ENCODE measurements at regions not wholly inside any gene's neighbourhood (a gene's known extent, or its start where the extent isn't known, plus 50 kb on each side); places are given as distances from the start of the nearest gene placed in this dataset.

DNA sequence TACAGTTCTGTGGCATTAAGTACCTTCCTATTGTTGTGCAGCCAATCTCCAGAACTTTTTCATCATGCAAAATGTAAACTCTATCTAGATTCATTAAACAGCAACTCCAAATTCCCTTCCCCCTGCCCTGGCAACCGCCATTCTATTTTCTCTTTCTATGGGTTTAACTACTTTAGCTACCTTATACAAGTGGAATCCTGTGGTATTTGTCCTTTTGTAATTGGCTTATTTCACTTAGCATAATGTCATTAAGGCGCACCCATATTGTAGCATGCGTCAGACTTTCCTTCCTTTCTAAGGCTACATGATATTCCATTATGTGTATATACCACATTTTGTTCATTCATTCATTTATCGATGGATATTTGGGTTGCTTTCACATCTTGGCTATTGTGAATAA lies 142.4 kb downstream of the CAAP1 start:
- H3K27ac ChIP-seq: no peak overlapping the region
- no peak overlapping the region for H3K4me3 ChIP-seq
- intact Hi-C loops (cut with DNase I): no loop called here
- no peaks in the 10 kb centered on the region for H3K36me3 ChIP-seq
- WGBS, 2 donors: 86 to 87% methylated on average over 4 of the region's 4 CpGs
- H3K4me1 ChIP-seq: no peaks in the 10 kb centered on the region
- H3K9me3 ChIP-seq: no peaks in the 10 kb centered on the region
- no peaks in the 10 kb centered on the region for H3K27me3 ChIP-seq
- no peak for DNase-seq
- TF ChIP-seq POLR2A (IDR thresholded peaks at IDR 0.05): no peak
- TF ChIP-seq, protein P1, sequence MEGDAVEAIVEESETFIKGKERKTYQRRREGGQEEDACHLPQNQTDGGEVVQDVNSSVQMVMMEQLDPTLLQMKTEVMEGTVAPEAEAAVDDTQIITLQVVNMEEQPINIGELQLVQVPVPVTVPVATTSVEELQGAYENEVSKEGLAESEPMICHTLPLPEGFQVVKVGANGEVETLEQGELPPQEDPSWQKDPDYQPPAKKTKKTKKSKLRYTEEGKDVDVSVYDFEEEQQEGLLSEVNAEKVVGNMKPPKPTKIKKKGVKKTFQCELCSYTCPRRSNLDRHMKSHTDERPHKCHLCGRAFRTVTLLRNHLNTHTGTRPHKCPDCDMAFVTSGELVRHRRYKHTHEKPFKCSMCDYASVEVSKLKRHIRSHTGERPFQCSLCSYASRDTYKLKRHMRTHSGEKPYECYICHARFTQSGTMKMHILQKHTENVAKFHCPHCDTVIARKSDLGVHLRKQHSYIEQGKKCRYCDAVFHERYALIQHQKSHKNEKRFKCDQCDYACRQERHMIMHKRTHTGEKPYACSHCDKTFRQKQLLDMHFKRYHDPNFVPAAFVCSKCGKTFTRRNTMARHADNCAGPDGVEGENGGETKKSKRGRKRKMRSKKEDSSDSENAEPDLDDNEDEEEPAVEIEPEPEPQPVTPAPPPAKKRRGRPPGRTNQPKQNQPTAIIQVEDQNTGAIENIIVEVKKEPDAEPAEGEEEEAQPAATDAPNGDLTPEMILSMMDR (IDR thresholded peaks at IDR 0.05): no peak

DNA sequence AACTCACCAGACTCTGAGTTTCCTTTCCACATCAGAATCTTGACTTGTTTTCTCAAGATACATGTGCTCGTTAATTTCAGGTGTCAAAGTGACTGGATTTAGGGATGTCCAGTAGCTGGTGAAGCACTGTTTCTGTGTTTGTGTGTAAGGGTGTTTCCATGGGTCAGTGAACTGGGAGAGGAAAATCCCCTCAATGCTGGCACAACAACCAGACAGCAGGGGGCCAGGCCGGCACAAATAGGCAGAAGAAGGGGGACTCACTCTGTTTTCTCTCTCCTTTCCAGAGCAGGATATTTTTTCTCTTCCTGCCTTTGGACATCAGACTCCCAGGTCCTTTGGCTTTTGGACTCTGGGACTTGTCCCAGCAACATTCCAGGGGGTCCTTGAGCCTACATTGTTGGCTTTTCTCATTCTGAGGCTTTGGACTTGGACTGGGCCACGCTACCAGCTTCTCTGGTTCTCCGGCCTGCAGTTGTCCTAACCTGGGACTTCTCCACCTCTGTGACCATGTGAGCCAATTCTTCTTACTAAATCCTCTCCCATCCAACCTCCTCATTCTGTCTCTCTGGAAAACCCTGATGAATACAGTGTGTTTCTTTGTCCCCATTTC lies 144.0 kb downstream of the CAAP1 start:
- TF ChIP-seq, protein P1 (IDR thresholded peaks at IDR 0.05): no peak
- no peak for TF ChIP-seq POLR2A (IDR thresholded peaks at IDR 0.05)
- no peaks in the 10 kb centered on the region for H3K4me1 ChIP-seq
- no peaks in the 10 kb centered on the region for H3K9me3 ChIP-seq
- DNase-seq: no peak
- intact Hi-C loops (cut with DNase I): loop anchor here (10.0 kb wide), 1 partner anchor 226 kb away; no protein-coding TSS in a partner anchor
- H3K4me3 ChIP-seq: no peak overlapping the region
- 68 to 75% methylated on average over 4 of the region's 4 CpGs for WGBS, 2 donors
- no peak overlapping the region for H3K27ac ChIP-seq
- no peaks in the 10 kb centered on the region for H3K36me3 ChIP-seq
- H3K27me3 ChIP-seq: no peaks in the 10 kb centered on the region

DNA sequence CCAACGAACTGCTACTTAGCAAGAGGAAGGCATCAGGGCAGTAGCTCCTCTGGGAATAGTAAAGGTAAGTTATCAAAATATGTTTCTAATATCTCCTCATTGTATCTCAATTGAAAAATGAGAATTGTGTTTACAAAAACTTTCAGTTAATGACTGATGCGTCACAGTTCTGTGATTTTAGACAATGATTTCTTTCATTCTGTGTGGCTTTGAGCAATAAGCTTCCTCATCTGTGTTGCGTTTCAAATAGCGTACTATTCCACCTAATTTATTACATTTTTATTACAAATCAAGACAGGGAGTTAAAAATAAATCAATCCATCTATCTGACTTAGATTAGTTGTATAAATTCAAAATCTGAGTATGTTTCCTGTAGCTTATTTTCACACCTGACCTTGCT lies 145.0 kb downstream of the CAAP1 start:
- WGBS, 2 donors: 51 to 70% methylated on average over 4 of the region's 4 CpGs
- TF ChIP-seq POLR2A (IDR thresholded peaks at IDR 0.05): no peak
- TF ChIP-seq, protein P1 (IDR thresholded peaks at IDR 0.05): no peak
- Histone ChIP-seq H3K4me1 (no peaks in the 10 kb centered on the region), H3K27me3 (no peaks in the 10 kb centered on the region), H3K36me3 (no peaks in the 10 kb centered on the region), H3K27ac (no peak overlapping the region), H3K9me3 (no peaks in the 10 kb centered on the region), H3K4me3 (no peak overlapping the region)
- no peak for DNase-seq
- intact Hi-C loops (cut with DNase I): loop anchor here (10.0 kb wide), 1 partner anchor 227 kb away; no protein-coding TSS in a partner anchor

DNA sequence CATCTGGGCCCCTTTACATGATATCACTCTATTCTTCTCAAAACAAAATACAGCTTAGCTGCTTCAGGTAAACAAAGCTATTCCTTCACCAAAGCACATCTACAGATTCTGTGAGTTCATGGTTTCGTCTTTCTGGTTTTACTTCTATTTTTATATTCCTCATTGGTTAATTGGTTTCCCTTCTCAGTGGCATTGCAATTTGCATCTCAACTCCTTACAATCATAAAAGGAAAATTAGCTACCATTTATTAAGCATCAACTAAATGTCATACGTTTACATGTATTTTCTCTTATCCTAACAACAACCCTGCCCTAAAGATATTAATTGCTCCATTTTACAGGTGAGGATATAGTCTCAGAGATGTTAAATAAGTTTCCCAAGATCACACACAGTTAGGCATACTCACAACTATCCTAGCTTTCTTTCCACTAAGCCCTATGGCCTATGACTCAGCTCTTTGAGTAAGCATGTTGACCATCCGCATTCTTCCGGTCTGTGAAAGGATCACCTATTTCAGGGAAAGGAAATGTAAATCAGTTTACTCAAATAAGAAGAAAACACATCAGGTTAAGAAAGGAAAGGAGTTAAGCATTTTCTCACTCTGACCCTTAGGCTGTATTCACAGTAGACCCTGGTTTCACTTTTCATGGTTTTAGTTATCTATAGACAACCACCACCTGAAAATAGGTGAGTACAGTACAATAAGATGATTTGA lies 146.1 kb downstream of the CAAP1 start:
- Histone ChIP-seq H3K4me1 (no peaks in the 10 kb centered on the region), H3K27me3 (no peaks in the 10 kb centered on the region), H3K4me3 (no peak overlapping the region), H3K36me3 (no peaks in the 10 kb centered on the region), H3K9me3 (no peaks in the 10 kb centered on the region), H3K27ac (no peak overlapping the region)
- no peak for DNase-seq
- TF ChIP-seq, protein P1 (IDR thresholded peaks at IDR 0.05): no peak
- no peak for TF ChIP-seq POLR2A (IDR thresholded peaks at IDR 0.05)
- 65 to 69% methylated on average over 4 of the region's 4 CpGs for WGBS, 2 donors
- intact Hi-C loops (cut with DNase I): loop anchor here (10.0 kb wide), 1 partner anchor 228 kb away; no protein-coding TSS in a partner anchor

DNA sequence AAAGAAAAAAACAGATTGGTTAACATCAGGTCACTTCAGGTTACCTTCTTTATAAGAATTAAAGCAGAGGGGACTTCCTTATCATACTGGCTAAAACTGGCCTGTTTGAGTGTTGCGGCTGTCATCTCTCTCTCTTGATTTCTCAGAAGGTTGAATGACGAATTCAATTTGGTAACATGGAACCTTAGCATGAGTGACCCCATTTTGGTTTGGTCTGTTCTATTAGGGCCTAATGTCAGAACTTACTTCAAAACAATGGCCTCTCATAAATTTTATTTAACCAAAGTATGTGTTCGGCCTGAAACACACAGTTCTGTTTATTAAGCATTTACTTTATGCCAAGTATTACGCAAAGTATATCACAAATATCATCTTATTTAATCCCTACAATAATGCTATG lies 147.5 kb downstream of the CAAP1 start:
- Histone ChIP-seq H3K4me3 (no peak overlapping the region), H3K9me3 (no peaks in the 10 kb centered on the region), H3K36me3 (no peaks in the 10 kb centered on the region), H3K27ac (no peak overlapping the region), H3K4me1 (no peaks in the 10 kb centered on the region), H3K27me3 (no peaks in the 10 kb centered on the region)
- DNase-seq: no peak
- 83 to 87% methylated on average over 4 of the region's 4 CpGs for WGBS, 2 donors
- intact Hi-C loops (cut with DNase I): loop anchor here (10.0 kb wide), 1 partner anchor 230 kb away; no protein-coding TSS in a partner anchor
- no peak for TF ChIP-seq POLR2A (IDR thresholded peaks at IDR 0.05)
- TF ChIP-seq, protein P1 (IDR thresholded peaks at IDR 0.05): no peak
